NCI-H510A treated with DMSO at 0.1 percent for 48 hours (cell line): ENCODE measurements at regions not wholly inside any gene's neighbourhood (a gene's known extent, or its start where the extent isn't known, plus 50 kb on each side); places are given as distances from the start of the nearest gene placed in this dataset.

Source experiments
- DNase-seq: peaks from one replicate; lab custom pipeline; 2025; lab: John Stamatoyannopoulos, UW

GRCh38 chr6:14734416-14735340, 511.2 kb upstream of the JARID2 start:
- no peak for DNase-seq

GRCh38 chr6:14735956-14736486, 509.8 kb upstream of the JARID2 start:
- no peak for DNase-seq

- DNase-seq, result no peak
Measured at GRCh38 chr6:14736554-14736953, 509.3 kb upstream of the JARID2 start.

GRCh38 chr6:14738497-14738896, 507.4 kb upstream of the JARID2 start:
- no peak for DNase-seq

- DNase-seq, result peak; percentile 16
Measured at GRCh38 chr6:14738933-14739332, 506.9 kb upstream of the JARID2 start.

- DNase-seq, result no peak
Measured at GRCh38 chr6:14739827-14740226, 506.0 kb upstream of the JARID2 start.

- no peak for DNase-seq
Measured at GRCh38 chr6:14742171-14742570, 503.7 kb upstream of the JARID2 start.

GRCh38 chr6:14742680-14743079, 503.2 kb upstream of the JARID2 start:
- DNase-seq, result no peak

- DNase-seq, result no peak
Measured at GRCh38 chr6:14743144-14743473, 502.8 kb upstream of the JARID2 start.

GRCh38 chr6:14743474-14744211, 502.2 kb upstream of the JARID2 start:
- no peak for DNase-seq

- no peak for DNase-seq
Measured at GRCh38 chr6:14744212-14744556, 501.7 kb upstream of the JARID2 start.

- DNase-seq, result no peak
Measured at GRCh38 chr6:14746139-14746837, 499.6 kb upstream of the JARID2 start.

GRCh38 chr6:14747881-14748520, 497.9 kb upstream of the JARID2 start:
- DNase-seq, result no peak

GRCh38 chr6:14748679-14749078, 497.2 kb upstream of the JARID2 start:
- no peak for DNase-seq

GRCh38 chr6:14750059-14750661, 495.7 kb upstream of the JARID2 start:
- no peak for DNase-seq

- DNase-seq, result no peak
Measured at GRCh38 chr6:14751645-14752175, 494.2 kb upstream of the JARID2 start.

- no peak for DNase-seq
Measured at GRCh38 chr6:14754751-14755513, 490.9 kb upstream of the JARID2 start.

GRCh38 chr6:14756340-14756739, 489.5 kb upstream of the JARID2 start:
- no peak for DNase-seq

GRCh38 chr6:14757014-14757413, 488.9 kb upstream of the JARID2 start:
- DNase-seq, result no peak

- no peak for DNase-seq
Measured at GRCh38 chr6:14757418-14757817, 488.5 kb upstream of the JARID2 start.
